Heart right ventricle (tissue), 16 donors: ENCODE measurements at regions not wholly inside any gene's neighbourhood (a gene's known extent, or its start where the extent isn't known, plus 50 kb on each side); places are given as distances from the start of the nearest gene placed in this dataset.

ENCODE experiments used
- ATAC-seq, 8 donors: fragments of 200-7000 bp; cut with Tn5 transposase; one replicate each; pipeline ENCODE4 v1.9.1; 2020; ENCODE audit warnings: mild to moderate bottlenecking in 8 of 8, moderate library complexity in 8 of 8, moderate number of reproducible peaks in 1 of 8
- DNase-seq, 2 donors: peaks; one replicate each; pipeline ENCODE4 v3.0.0-alpha.2; 2020
- H3K27ac ChIP-seq, 10 donors: fragments of 200-600 bp; sonication (generic) in 2 of 10; one replicate each; pipeline versions ENCODE4 v1.5.0 to v1.8.0; 2020 to 2022; ENCODE audit warnings: mild to moderate bottlenecking in 3 of 10
- H3K27me3 ChIP-seq, 7 donors: fragments of 200-600 bp; one replicate each; pipeline ENCODE4 v1.8.0; 2021 to 2022; ENCODE audit warnings: mild to moderate bottlenecking in 2 of 7
- H3K36me3 ChIP-seq, 9 donors: fragments of 200-600 bp; sonication (generic) in 1 of 9; one replicate each; pipeline versions ENCODE4 v1.5.0 to v1.8.0; 2020 to 2022; ENCODE audit warnings: mild to moderate bottlenecking in 2 of 9
- H3K4me1 ChIP-seq, 9 donors: fragments of 200-600 bp; sonication (generic) in 1 of 9; one replicate each; pipeline versions ENCODE4 v1.5.0 to v1.8.0; 2020 to 2022; ENCODE audit warnings: mild to moderate bottlenecking in 4 of 9
- H3K4me3 ChIP-seq, 10 donors: fragments of 200-600 bp; sonication (generic) in 2 of 10; one replicate each; pipeline versions ENCODE4 v1.5.0 to v1.8.0; 2020 to 2022; ENCODE audit warnings: mild to moderate bottlenecking in 7 of 10, moderate library complexity in 2 of 10
- H3K9me3 ChIP-seq, 11 donors: fragments of 200-600 bp in 10 of 11; sonication (generic) in 2 of 11; one replicate each; pipeline versions ENCODE4 v1.5.0 to v1.8.0; 2013 to 2022; ENCODE audit warnings: mild to moderate bottlenecking in 2 of 11, control low read depth in 1 of 11, moderate library complexity in 1 of 11
- CTCF ChIP-seq, 9 donors: fragments of 200-600 bp; sonication (generic) in 2 of 9; IDR thresholded peaks; one replicate each; pipeline versions ENCODE4 v1.5.0 to v1.8.0; 2021 to 2022; ENCODE audit warnings: antibody characterized with exemption in 9 of 9, mild to moderate bottlenecking in 5 of 9, moderate library complexity in 1 of 9
- WGBS, 2 donors: extraction: QIAGEN DNeasy Blood & Tissue Kit; methylation state at CpG; one replicate each; pipeline ENCODE4 v1.1.7; 2013; ENCODE audit warnings: inconsistent platforms in 1 of 2; 5-methylcytosine and 5-hydroxymethylcytosine counted together
- intact Hi-C, 10 donors: fragments of 100-400 bp; cut with DNase I; formaldehyde crosslinking; loops; one replicate each; pipeline versions ENCODE4 v1.11.1 to v1.14.2; 2022
- donor health status: Arrhythmogenic right ventricular cardiomyopathy.
- donor health status: ischemic (EF 13 %, LVEDD 7.1; RV severe dilation, severe dysfunction).
- donor health status: healthy with polysubstance abuse.
- donor health status: DM: no; HTN: yes; CAD: no.
- donor health status: DM: no; HTN: no; CAD: no.
- donor health status: ischemic (EF 25% LVEDD 6.9; RV normal size, moderate dysfunction).
- donor health status: ischemic (EF 25% LVEDD 5.7; RV mildly dilated, moderate dysfunction).
- donor health status: healthy.
- donor health status: DM: yes; HTN: yes; CAD: no.
- donor health status: Ischemic cardiomyopathy.
- donor health status: ischemic (EF 35%, LVEDD 5.7; RV mildly dilated, moderate dysfunction).
- donor health status: nonischemic (EF 11% LVEDD 7.7; RV severe dilation, severe dysfunction).
- donor health status: DM: yes; HTN: yes; CAD: no.
- donor health status: PGD.
- donor health status: ischemic (EF 29% LVEDD 5.4; RV normal size, mild dysfunction).
- donor health status: nonischemic (EF 23%, LVEDD 6.1; RV moderate dilation, normal function).

DNA sequence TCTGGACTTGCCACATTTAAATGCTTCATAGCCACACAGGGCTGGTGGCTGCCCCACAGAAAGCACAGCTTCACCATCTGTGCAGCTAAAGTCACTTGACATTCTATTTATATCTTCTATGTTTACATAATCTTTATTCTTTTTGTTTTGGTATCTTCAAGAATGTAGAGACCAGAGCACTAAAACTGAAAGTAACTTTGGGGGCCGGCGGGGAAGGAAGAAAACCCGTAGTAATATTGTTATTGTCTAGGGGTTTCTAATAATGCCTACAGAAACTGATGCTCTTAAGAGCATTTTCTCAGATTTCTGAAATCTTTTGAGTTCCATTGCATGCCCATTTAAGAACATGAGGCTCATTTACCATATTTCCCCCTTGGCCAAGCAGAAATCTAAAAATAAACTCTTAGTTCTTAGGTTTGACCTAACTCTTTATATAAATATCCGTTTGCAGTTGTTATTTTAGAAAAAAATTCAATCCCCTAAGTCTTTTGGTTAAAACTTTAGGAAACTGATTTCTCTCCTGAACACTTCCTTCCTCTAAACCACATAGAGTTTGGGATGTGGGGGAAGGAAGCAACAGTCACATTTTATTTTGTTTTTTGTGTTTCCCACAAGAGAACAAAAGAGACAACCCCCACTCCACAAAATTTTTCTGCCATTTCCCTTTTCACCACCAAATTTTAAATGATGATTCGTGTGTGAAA, 207.6 kb downstream of the OGFRL1 start:
- ATAC-seq (peak in 6 of 8 donors; percentile 22 to 83 (median 47)), DNase-seq (peak in 1 of 2 donors; percentile 17)
- peak overlapping the region in 9 of 10 donors; percentile 2 to 48 (median 34) for H3K4me3 ChIP-seq
- peaks cover 0 to 20% (median 11%) of the 10 kb centered on the region in 9 donors for H3K4me1 ChIP-seq
- 30 to 37% methylated on average over 5 of the region's 5 CpGs for WGBS, 2 donors
- intact Hi-C loops: no loop called here
- no peak for TF ChIP-seq CTCF (IDR thresholded peaks at IDR 0.05)
- no peaks in the 10 kb centered on the region for H3K27me3 ChIP-seq
- H3K27ac ChIP-seq: peak overlapping the region in 9 of 10 donors; percentile 0 to 70 (median 46)
- H3K9me3 ChIP-seq: no peaks in the 10 kb centered on the region
- H3K36me3 ChIP-seq: no peaks in the 10 kb centered on the region

GRCh38 chr6:71496722-71497033, 208.1 kb downstream of the OGFRL1 start:
- peak overlapping the region in 1 of 10 donors; percentile 43 for H3K4me3 ChIP-seq
- H3K36me3 ChIP-seq: no peaks in the 10 kb centered on the region
- DNase-seq (no peak), ATAC-seq (no peak)
- peaks cover 0 to 20% (median 11%) of the 10 kb centered on the region in 9 donors for H3K4me1 ChIP-seq
- no peak for TF ChIP-seq CTCF (IDR thresholded peaks at IDR 0.05)
- WGBS, 2 donors: 33 to 34% methylated on average over 2 of the region's 2 CpGs
- intact Hi-C loops: no loop called here
- H3K9me3 ChIP-seq: no peaks in the 10 kb centered on the region
- peak overlapping the region in 7 of 10 donors; percentile 0 to 70 (median 61) for H3K27ac ChIP-seq
- H3K27me3 ChIP-seq: no peaks in the 10 kb centered on the region

DNA sequence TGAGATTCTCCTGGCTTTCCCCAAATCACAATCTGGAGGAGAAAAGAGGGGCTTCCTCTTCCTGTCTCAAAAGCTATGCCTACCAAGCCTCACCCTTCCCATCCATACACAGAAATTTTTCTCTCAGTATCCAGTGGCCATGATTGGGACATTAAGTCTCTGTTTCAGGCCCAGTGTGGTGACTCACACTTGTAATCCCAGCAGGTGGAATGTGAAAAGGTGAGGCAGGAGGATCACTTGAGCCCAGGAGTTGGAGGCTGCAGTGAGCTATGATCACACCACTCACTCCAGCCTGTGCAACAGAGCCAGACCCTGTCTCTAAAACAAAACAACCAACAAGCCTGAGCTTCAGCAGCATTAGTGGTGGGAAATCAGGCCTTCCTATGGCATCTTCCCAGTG, 210.0 kb downstream of the OGFRL1 start:
- no peak for ATAC-seq
- Histone ChIP-seq H3K27me3 (no peaks in the 10 kb centered on the region), H3K4me1 (peaks cover 0 to 20% (median 11%) of the 10 kb centered on the region in 9 donors), H3K9me3 (no peaks in the 10 kb centered on the region), H3K4me3 (no peak overlapping the region), H3K36me3 (no peaks in the 10 kb centered on the region), H3K27ac (no peak overlapping the region)
- no peak for TF ChIP-seq CTCF (IDR thresholded peaks at IDR 0.05)
- DNase-seq: no peak
- intact Hi-C loops: no loop called here

DNA sequence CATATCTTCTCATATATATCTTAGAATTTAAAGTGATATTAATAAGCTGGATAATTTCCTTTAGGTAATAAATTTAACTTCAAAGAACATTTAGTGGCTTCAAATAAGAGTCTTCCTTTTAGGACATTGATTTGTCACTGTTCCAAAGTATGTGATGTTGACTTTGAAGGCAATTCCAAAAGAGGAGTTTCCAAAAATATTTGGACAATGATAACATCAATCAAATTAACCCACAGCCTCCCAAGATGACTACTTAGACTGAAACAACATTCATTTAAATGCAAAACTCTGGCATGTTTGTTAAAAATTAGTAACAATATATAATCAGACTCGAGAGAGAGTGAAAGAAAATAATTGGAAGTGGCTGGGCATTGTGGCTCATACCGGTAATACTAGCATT, 211.1 kb downstream of the OGFRL1 start:
- TF ChIP-seq CTCF (IDR thresholded peaks at IDR 0.05): no peak
- intact Hi-C loops: loop anchor here in 2 of 10 donors (5.0 to 10.0 kb wide), 2 partner anchors 115 to 122 kb away; no protein-coding TSS in a partner anchor
- H3K9me3 ChIP-seq: no peaks in the 10 kb centered on the region
- no peaks in the 10 kb centered on the region for H3K27me3 ChIP-seq
- peaks cover 0 to 20% (median 11%) of the 10 kb centered on the region in 9 donors for H3K4me1 ChIP-seq
- ATAC-seq: no peak
- no peak overlapping the region for H3K4me3 ChIP-seq
- no peak overlapping the region for H3K27ac ChIP-seq
- H3K36me3 ChIP-seq: no peaks in the 10 kb centered on the region
- WGBS, 2 donors: 66 to 72% methylated on average over 2 of the region's 2 CpGs
- no peak for DNase-seq
